ENCODE measurements at regions not wholly inside any gene's neighbourhood (a gene's known extent, or its start where the extent isn't known, plus 50 kb on each side); places are given as distances from the start of the nearest gene placed in this dataset.

- no peak overlapping the region for H3K27ac ChIP-seq (replicated peaks; ENCODE audit: low read length)
- no peak overlapping the region for H2AK5ac ChIP-seq (ENCODE audit: low read depth, low read length)
- no peaks in the 10 kb centered on the region for H3K4me1 ChIP-seq (ENCODE audit: control insufficient read depth in 2 of 2, insufficient read depth in 1 of 2, low read depth in 1 of 2, low read length in 2 of 2)
- H4K8ac ChIP-seq (ENCODE audit: low read depth, low read length), result no peak overlapping the region
- no peaks in the 10 kb centered on the region for H3K27me3 ChIP-seq (ENCODE audit: control insufficient read depth in 3 of 3, insufficient read depth in 3 of 3, low read depth in 1 of 3, low read length in 3 of 3)
- H3K4me3 ChIP-seq (ENCODE audit: low read length in 2 of 2), result no peak overlapping the region
- no peak overlapping the region for H2AFZ ChIP-seq (ENCODE audit: low read length)
- no peak overlapping the region for H3K14ac ChIP-seq (ENCODE audit: low read length)
- H3K9me3 ChIP-seq (replicated peaks in 1 of 2; ENCODE audit: control insufficient read depth in 2 of 2, insufficient read depth in 1 of 2, low read depth in 1 of 2, low read length in 2 of 2), result no peaks in the 10 kb centered on the region
- no peak overlapping the region for H4K91ac ChIP-seq (ENCODE audit: low read depth, low read length, poor library complexity)
- no peak overlapping the region for H3K23ac ChIP-seq (ENCODE audit: low read depth, low read length, poor library complexity)
- no peak overlapping the region for H3K4me2 ChIP-seq (ENCODE audit: insufficient read depth, low read length, poor library complexity, severe bottlenecking)
- H2BK5ac ChIP-seq (ENCODE audit: low read length), result no peak overlapping the region
- H3K18ac ChIP-seq (ENCODE audit: low read length), result no peak overlapping the region
- H2BK120ac ChIP-seq (ENCODE audit: low read depth, low read length), result no peak overlapping the region
- no peak overlapping the region for H3K4ac ChIP-seq (ENCODE audit: low read length)
- H3K79me1 ChIP-seq (ENCODE audit: low read depth, low read length), result no peaks in the 10 kb centered on the region
- H2BK12ac ChIP-seq (ENCODE audit: low read length), result no peak overlapping the region
- no CpG with 5 or more reads among the region's 1 CpG for WGBS, 2 donors (ENCODE audit: extremely low coverage in 2 of 2, insufficient read length in 2 of 2, insufficient replicate concordance in 1 of 2)
- H2BK15ac ChIP-seq (ENCODE audit: low read length), result no peak overlapping the region
- DNase-seq (ENCODE audit: low spot score), result no peak
- H3K36me3 ChIP-seq (replicated peaks in 1 of 2; ENCODE audit: control insufficient read depth in 2 of 2, insufficient read depth in 2 of 2, low read length in 2 of 2), result no peaks in the 10 kb centered on the region
- no peak overlapping the region for H3K9ac ChIP-seq (ENCODE audit: low read depth, low read length, poor library complexity)
These were observed 163.3 kb downstream of the METTL4 start for GRCh38 chr18:2407961-2408360.

GRCh38 chr18:2409906-2410305 is 161.4 kb downstream of the METTL4 start:
- H3K4ac ChIP-seq (ENCODE audit: low read length), result no peak overlapping the region
- no peaks in the 10 kb centered on the region for H3K27me3 ChIP-seq (ENCODE audit: control insufficient read depth in 3 of 3, insufficient read depth in 3 of 3, low read depth in 1 of 3, low read length in 3 of 3)
- no peak overlapping the region for H2AK5ac ChIP-seq (ENCODE audit: low read depth, low read length)
- H3K9me3 ChIP-seq (replicated peaks in 1 of 2; ENCODE audit: control insufficient read depth in 2 of 2, insufficient read depth in 1 of 2, low read depth in 1 of 2, low read length in 2 of 2), result no peaks in the 10 kb centered on the region
- H3K23ac ChIP-seq (ENCODE audit: low read depth, low read length, poor library complexity), result no peak overlapping the region
- H2BK5ac ChIP-seq (ENCODE audit: low read length), result no peak overlapping the region
- no peak overlapping the region for H3K14ac ChIP-seq (ENCODE audit: low read length)
- no peaks in the 10 kb centered on the region for H3K36me3 ChIP-seq (replicated peaks in 1 of 2; ENCODE audit: control insufficient read depth in 2 of 2, insufficient read depth in 2 of 2, low read length in 2 of 2)
- no CpG with 5 or more reads among the region's 5 CpGs for WGBS, 2 donors (ENCODE audit: extremely low coverage in 2 of 2, insufficient read length in 2 of 2, insufficient replicate concordance in 1 of 2)
- H4K91ac ChIP-seq (ENCODE audit: low read depth, low read length, poor library complexity), result no peak overlapping the region
- no peak overlapping the region for H4K8ac ChIP-seq (ENCODE audit: low read depth, low read length)
- no peak for DNase-seq (ENCODE audit: low spot score)
- H3K18ac ChIP-seq (ENCODE audit: low read length), result no peak overlapping the region
- H3K79me1 ChIP-seq (ENCODE audit: low read depth, low read length), result no peaks in the 10 kb centered on the region
- H2AFZ ChIP-seq (ENCODE audit: low read length), result no peak overlapping the region
- no peak overlapping the region for H2BK120ac ChIP-seq (ENCODE audit: low read depth, low read length)
- H2BK12ac ChIP-seq (ENCODE audit: low read length), result no peak overlapping the region
- H3K9ac ChIP-seq (ENCODE audit: low read depth, low read length, poor library complexity), result no peak overlapping the region
- no peak overlapping the region for H3K4me3 ChIP-seq (ENCODE audit: low read length in 2 of 2)
- H3K4me2 ChIP-seq (ENCODE audit: insufficient read depth, low read length, poor library complexity, severe bottlenecking), result no peak overlapping the region
- no peak overlapping the region for H3K27ac ChIP-seq (replicated peaks; ENCODE audit: low read length)
- no peaks in the 10 kb centered on the region for H3K4me1 ChIP-seq (ENCODE audit: control insufficient read depth in 2 of 2, insufficient read depth in 1 of 2, low read depth in 1 of 2, low read length in 2 of 2)
- no peak overlapping the region for H2BK15ac ChIP-seq (ENCODE audit: low read length)

GRCh38 chr18:2410688-2411087 is 160.6 kb downstream of the METTL4 start:
- no peak for DNase-seq (ENCODE audit: low spot score)
- Histone ChIP-seq H3K9me3 (replicated peaks in 1 of 2; ENCODE audit: control insufficient read depth in 2 of 2, insufficient read depth in 1 of 2, low read depth in 1 of 2, low read length in 2 of 2) (no peaks in the 10 kb centered on the region), H2BK120ac (ENCODE audit: low read depth, low read length) (no peak overlapping the region), H3K4me1 (ENCODE audit: control insufficient read depth in 2 of 2, insufficient read depth in 1 of 2, low read depth in 1 of 2, low read length in 2 of 2) (no peaks in the 10 kb centered on the region), H2BK5ac (ENCODE audit: low read length) (no peak overlapping the region), H2BK12ac (ENCODE audit: low read length) (no peak overlapping the region), H2AK5ac (ENCODE audit: low read depth, low read length) (no peak overlapping the region), H3K9ac (ENCODE audit: low read depth, low read length, poor library complexity) (no peak overlapping the region), H3K14ac (ENCODE audit: low read length) (no peak overlapping the region), H2AFZ (ENCODE audit: low read length) (no peak overlapping the region), H3K4me2 (ENCODE audit: insufficient read depth, low read length, poor library complexity, severe bottlenecking) (no peak overlapping the region), H3K4ac (ENCODE audit: low read length) (no peak overlapping the region), H3K23ac (ENCODE audit: low read depth, low read length, poor library complexity) (no peak overlapping the region), H3K27me3 (ENCODE audit: control insufficient read depth in 3 of 3, insufficient read depth in 3 of 3, low read depth in 1 of 3, low read length in 3 of 3) (no peaks in the 10 kb centered on the region), H3K36me3 (replicated peaks in 1 of 2; ENCODE audit: control insufficient read depth in 2 of 2, insufficient read depth in 2 of 2, low read length in 2 of 2) (no peaks in the 10 kb centered on the region), H3K18ac (ENCODE audit: low read length) (no peak overlapping the region), H4K91ac (ENCODE audit: low read depth, low read length, poor library complexity) (no peak overlapping the region), H2BK15ac (ENCODE audit: low read length) (no peak overlapping the region), H3K4me3 (ENCODE audit: low read length in 2 of 2) (no peak overlapping the region), H4K8ac (ENCODE audit: low read depth, low read length) (no peak overlapping the region), H3K27ac (replicated peaks; ENCODE audit: low read length) (no peak overlapping the region), H3K79me1 (ENCODE audit: low read depth, low read length) (no peaks in the 10 kb centered on the region)
- no CpG with 5 or more reads among the region's 1 CpG for WGBS, 2 donors (ENCODE audit: extremely low coverage in 2 of 2, insufficient read length in 2 of 2, insufficient replicate concordance in 1 of 2)

- Histone ChIP-seq H3K4me2 (ENCODE audit: insufficient read depth, low read length, poor library complexity, severe bottlenecking) (no peak overlapping the region), H3K4me1 (ENCODE audit: control insufficient read depth in 2 of 2, insufficient read depth in 1 of 2, low read depth in 1 of 2, low read length in 2 of 2) (no peaks in the 10 kb centered on the region), H2BK120ac (ENCODE audit: low read depth, low read length) (no peak overlapping the region), H3K36me3 (replicated peaks in 1 of 2; ENCODE audit: control insufficient read depth in 2 of 2, insufficient read depth in 2 of 2, low read length in 2 of 2) (no peaks in the 10 kb centered on the region), H3K18ac (ENCODE audit: low read length) (no peak overlapping the region), H2BK15ac (ENCODE audit: low read length) (no peak overlapping the region), H2BK12ac (ENCODE audit: low read length) (no peak overlapping the region), H4K91ac (ENCODE audit: low read depth, low read length, poor library complexity) (no peak overlapping the region), H2AK5ac (ENCODE audit: low read depth, low read length) (no peak overlapping the region), H3K4me3 (ENCODE audit: low read length in 2 of 2) (no peak overlapping the region), H2AFZ (ENCODE audit: low read length) (no peak overlapping the region), H3K9ac (ENCODE audit: low read depth, low read length, poor library complexity) (no peak overlapping the region), H3K9me3 (replicated peaks in 1 of 2; ENCODE audit: control insufficient read depth in 2 of 2, insufficient read depth in 1 of 2, low read depth in 1 of 2, low read length in 2 of 2) (no peaks in the 10 kb centered on the region), H3K23ac (ENCODE audit: low read depth, low read length, poor library complexity) (no peak overlapping the region), H3K14ac (ENCODE audit: low read length) (no peak overlapping the region), H2BK5ac (ENCODE audit: low read length) (no peak overlapping the region), H3K4ac (ENCODE audit: low read length) (no peak overlapping the region), H3K27ac (replicated peaks; ENCODE audit: low read length) (no peak overlapping the region), H4K8ac (ENCODE audit: low read depth, low read length) (no peak overlapping the region), H3K27me3 (ENCODE audit: control insufficient read depth in 3 of 3, insufficient read depth in 3 of 3, low read depth in 1 of 3, low read length in 3 of 3) (no peaks in the 10 kb centered on the region), H3K79me1 (ENCODE audit: low read depth, low read length) (no peaks in the 10 kb centered on the region)
- no CpG with 5 or more reads among the region's 1 CpG for WGBS, 2 donors (ENCODE audit: extremely low coverage in 2 of 2, insufficient read length in 2 of 2, insufficient replicate concordance in 1 of 2)
- DNase-seq (ENCODE audit: low spot score), result no peak
These were observed 159.8 kb downstream of the METTL4 start for GRCh38 chr18:2411381-2411960.
